IPS-11a (cell line): ENCODE measurements at regions not wholly inside any gene's neighbourhood (a gene's known extent, or its start where the extent isn't known, plus 50 kb on each side); places are given as distances from the start of the nearest gene placed in this dataset.

Experiments used
- H3K4me3 ChIP-seq: one replicate; pipeline ENCODE4 v1.5.1; 2013; ENCODE audit warnings: low read depth, low read length, control low read depth

DNA sequence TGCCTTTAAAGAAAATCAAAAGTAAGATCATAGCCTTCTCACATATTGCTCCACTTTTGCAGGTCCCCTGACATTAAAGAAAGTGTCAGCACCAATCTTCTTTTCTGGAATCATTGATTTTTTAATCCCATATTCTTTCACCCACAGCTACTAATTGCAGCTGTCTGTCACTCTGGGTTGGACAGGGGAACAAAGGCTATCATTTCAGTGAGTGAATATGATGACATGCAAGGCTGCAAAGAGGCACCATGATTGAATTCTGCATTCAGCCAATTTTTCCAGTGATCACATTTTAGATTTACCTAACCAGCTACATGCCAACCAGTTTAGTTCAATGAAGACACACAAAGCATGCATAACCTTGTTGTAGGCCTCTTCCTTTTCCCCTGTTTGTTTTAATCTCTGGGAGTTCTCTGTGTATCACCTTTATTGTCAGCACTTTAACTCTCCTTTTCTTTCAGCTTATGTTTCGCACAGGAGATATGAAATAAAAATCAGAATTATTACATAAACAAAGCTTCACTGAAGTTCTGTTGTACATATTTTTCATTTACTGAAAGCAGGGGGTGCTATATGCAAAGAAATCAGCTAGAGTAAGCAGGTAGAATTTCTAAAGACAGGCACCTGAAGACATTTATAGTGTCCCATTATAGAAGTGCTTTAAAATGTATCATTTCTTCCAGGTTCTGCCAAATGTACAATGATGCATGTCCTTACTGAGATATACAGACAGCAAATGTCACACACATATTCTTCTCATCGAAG is 584.8 kb downstream of the PLA2G4A start:
- no peak overlapping the region for H3K4me3 ChIP-seq

DNA sequence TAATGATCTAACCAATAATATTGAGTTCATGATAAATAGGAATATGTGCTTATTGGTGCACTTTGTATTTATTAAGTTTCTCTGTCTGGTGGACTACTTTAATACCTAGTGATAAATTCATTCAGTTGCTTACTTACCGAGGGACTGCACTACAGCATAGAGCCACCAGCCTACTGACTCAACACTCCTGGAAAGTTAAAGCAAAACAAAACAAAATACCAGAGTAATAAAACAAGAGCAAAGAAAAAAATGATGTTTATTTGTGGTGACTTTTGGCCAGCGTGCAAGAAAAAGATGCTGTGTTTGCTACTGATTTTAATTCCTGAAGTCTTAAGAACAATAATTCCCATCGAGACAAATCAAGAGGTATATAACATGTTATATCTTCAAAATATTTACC is 586.3 kb downstream of the PLA2G4A start:
- no peak overlapping the region for H3K4me3 ChIP-seq

DNA sequence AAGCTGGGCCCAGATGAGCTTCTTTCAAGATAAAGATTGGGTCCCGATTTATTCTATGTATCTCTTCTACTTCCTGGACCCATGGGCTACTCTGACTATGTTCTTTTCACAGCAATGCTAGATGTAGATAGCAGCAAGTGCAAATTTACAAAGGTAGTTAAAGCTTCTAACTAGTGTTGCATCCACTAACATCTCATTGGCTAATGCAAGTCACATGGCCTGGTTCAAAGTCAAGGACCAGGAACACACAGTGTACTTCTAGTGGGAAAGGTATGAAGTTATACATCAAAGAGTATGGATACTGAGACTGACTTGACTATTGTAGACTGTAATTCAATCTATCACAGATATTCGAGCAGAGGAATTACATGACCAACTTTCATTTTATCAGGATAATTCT is 588.8 kb downstream of the PLA2G4A start:
- no peak overlapping the region for H3K4me3 ChIP-seq

DNA sequence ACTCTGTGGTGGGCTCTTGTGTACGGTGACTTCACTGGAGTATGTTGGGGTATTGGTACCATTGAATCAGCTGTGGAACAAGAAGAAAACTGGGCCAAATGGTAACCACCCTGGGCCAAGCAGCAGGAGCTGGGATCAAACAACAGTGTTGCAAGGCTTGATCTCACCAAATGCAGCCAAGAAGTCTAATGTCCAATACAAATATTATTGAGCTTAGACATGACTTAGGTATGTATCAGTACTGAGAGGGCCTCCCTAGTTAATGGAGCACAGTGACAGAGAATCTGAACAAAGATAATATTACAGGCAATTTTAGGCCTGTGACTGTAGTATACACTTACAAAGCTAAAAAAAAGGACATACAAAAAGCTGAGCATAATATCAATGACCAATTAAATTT is 604.8 kb downstream of the PLA2G4A start:
- no peak overlapping the region for H3K4me3 ChIP-seq

DNA sequence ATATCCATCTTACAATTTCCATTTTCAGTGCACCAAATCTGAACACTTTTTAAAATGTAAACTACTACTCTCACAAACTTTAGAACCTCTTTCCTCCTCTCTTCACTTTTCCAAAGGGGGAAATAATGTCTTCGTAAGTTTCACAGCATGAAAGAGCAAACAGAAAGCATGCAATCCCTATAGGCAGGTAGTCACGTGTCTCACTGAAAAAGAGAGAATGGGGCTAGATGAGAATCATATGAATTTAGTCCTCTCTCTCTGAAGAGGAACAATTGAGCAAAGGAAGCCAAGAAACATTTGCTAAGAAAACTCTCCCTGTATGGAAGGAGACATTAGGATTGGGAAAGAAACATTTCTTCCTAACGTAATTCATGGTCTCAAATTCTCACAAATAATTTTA is 613.9 kb downstream of the PLA2G4A start:
- no peak overlapping the region for H3K4me3 ChIP-seq

DNA sequence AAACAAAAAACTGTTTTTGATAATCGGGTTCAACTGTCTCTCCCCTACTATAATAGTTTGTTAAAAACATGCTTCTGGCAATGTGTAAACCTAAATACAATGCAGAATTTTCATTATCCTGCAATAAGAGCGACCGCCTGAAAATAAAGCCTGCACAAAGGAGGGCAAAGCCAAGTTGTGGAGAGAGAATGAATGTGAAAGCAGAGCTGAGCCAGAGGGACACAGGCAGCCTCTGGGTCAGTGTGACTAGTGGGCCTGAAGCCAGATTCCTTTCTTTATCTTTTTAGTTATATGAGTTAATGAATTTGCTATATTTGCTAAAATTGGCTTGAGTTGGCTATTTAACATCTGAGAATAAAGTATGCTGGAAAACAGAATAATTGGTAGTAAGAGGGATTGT is 615.2 kb downstream of the PLA2G4A start:
- no peak overlapping the region for H3K4me3 ChIP-seq

DNA sequence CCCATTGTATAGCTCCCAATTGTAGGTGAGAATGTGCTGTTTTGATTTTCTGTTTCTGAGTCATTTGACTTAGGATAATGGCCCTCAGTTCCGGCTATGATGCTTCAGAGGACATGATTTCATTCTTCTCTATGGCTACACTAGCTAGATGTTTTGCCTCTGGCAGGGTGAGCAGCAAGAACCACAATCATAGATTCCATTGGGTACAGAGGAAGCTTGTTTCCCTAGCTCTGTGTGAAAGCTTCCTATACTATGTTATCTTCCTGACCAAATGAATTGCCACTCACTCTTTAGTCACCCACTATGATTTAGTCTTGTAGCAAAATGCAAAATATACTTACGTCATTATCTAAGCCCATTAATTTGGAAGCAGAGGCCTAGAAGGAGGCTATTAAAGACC is 616.3 kb downstream of the PLA2G4A start:
- no peak overlapping the region for H3K4me3 ChIP-seq

DNA sequence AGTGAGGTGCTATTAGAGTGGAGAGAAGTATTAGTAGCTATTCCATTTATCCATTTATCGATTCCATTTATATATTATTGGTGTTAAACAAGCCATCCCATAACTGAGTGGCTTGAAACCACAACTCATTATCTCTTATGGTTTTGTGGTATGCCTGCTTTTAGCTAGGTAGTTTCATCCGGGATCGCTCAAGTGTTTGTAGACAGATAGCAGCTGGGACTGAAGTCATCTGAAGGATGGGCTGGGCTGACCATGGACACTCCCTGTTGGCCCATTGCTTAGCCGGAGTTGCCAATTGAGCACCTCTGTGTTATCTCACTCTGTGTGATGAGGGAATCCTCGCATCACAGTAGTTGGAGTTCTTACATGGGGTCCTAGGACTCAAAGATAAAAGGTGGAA is 622.5 kb downstream of the PLA2G4A start:
- no peak overlapping the region for H3K4me3 ChIP-seq

DNA sequence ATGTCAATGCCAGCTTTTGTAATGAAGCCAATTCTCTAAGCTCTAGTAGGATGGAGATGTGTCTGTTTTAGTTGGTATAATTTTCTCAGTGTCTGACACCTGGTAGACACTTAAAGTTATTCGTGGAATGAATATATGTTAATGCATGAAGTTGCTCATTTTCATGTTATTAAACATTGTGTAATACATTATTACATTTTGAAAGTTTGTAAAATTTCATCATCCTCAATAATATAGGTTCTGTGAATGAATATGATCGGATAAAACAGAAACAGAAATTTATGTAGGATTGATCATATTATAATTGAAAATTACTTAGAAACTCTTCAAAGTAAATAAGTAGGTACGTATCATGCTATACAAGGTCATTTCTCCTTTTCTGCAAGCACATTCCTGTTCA is 625.3 kb downstream of the PLA2G4A start:
- no peak overlapping the region for H3K4me3 ChIP-seq

DNA sequence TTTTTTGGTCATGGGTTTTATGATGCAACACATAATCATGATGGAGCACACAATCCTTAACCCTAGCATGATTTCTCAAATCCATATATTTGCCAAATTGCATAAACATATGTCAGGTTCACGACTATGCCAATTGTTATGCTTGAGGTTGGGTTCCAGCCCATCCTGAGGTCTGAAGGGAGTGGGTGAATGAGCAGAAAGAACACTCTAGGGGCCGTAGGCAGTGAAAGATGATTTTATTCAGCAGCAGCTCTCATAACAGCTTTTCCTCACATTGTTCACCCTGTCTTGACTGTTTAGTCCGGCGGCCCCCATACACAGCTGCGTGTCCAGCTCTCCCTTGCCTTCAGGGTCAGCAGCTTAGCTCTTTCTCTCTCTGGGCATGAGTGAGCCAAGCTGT is 627.7 kb downstream of the PLA2G4A start:
- no peak overlapping the region for H3K4me3 ChIP-seq

DNA sequence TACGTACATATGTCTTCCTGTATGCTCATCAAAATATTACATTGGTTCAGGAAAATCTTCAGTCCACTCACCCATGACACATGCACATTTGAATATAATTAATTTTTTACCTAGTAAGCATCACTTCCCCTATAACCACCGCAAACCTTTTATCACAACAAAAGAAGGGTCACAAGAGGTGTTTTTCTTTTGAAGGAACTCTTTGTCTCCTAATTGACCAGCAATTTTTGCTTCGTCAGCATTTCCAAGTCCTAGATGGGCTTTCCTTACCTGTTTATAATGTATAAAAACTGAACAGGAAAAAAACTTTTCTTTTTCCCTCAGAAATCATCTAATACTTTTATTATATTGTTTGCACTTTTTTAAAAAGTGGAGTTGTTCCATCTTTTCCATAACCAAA is 631.3 kb downstream of the PLA2G4A start:
- no peak overlapping the region for H3K4me3 ChIP-seq

DNA sequence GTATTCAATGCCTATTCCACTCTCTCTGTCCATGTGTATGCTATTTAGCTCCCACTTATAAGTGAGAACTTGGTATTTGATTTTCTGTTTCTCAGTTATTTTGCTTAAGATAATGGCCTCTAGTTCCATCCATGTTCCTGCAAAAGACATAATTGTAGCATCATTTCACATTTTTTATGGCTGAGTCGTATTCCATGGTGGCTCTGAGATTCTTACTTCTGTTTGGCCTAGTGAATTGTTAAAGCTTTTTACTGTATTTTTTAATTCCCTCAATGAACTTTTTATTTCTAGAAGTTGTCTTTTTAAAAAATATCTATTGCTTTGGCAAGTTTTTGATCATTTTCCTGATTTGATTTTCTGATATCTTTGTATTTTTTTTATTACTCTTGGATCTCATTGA is 635.6 kb downstream of the PLA2G4A start:
- no peak overlapping the region for H3K4me3 ChIP-seq

DNA sequence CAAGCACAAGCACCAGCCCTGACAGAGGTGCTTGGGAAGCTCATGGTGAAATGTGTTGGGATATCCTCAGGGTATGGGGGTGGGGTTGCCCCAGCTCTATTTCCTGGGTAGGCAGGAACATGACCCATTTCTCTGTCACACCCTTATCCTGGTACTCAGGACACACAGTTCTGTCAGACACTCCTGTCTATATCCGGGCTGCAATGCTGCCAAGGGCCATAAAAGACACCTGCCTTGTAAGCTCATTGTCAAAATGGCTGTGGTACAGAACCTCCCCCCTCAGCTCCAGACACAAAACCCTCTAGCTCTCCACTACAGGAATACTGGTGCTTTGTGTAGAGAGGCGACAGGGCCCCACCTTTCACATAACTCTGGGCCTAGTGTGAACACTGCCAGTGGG is 636.7 kb downstream of the PLA2G4A start:
- no peak overlapping the region for H3K4me3 ChIP-seq

DNA sequence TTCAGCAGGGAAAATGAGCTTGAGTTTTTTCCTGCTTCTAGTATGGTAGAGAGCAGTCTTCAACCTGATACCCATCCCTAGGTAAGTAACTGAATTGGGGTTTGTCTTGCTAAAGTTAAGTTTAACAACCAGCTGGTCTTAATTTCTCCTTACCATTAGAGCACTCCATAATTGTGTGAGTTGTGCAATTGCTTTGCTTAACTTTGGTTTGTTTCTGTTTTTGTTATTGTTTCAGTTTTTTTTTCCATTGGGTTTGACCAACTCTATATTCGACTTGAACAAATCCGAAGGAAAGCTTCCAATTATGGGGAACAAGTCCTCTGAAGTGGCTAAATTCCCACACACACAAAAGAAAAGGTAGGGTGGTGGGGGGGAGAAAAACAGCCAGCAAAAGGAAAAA is 641.1 kb downstream of the PLA2G4A start:
- no peak overlapping the region for H3K4me3 ChIP-seq

DNA sequence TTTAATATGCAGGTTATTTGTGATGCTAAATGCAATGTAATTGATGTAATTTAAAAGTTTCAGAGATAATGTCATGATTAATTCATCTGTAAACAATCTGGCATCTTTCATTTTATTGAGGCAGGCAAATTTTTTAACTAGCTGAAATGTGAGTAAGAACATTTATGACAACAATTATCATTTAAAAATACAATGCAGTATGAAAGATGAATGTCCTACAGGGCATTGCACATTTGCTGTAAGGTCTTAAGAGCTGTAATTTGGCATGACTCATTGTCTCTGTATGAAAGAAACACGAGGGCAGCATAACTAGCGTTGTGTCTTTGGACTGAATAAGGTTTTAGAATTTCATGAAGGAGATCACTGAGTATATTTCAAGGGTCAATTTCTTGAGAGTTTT is 642.8 kb downstream of the PLA2G4A start:
- no peak overlapping the region for H3K4me3 ChIP-seq

DNA sequence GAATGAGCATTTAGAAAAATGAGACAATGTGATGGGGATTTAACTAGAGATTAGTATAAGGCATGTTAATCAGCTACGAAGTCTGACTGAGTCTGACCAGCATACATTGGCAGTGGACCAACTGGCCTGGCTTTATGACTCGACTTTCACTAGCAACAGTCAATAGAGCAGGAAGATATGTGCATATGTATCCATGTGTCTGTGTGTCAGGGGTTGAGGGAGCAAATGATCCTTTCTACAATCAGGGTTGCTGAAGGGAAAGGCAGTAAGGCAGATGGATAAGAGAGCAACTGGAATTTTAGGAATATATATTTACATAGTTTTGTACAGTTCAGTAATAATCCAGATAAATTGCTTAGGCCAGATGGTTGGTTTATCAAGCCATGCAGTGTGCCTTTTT is 645.6 kb downstream of the PLA2G4A start:
- H3K4me3 ChIP-seq = no peak overlapping the region

DNA sequence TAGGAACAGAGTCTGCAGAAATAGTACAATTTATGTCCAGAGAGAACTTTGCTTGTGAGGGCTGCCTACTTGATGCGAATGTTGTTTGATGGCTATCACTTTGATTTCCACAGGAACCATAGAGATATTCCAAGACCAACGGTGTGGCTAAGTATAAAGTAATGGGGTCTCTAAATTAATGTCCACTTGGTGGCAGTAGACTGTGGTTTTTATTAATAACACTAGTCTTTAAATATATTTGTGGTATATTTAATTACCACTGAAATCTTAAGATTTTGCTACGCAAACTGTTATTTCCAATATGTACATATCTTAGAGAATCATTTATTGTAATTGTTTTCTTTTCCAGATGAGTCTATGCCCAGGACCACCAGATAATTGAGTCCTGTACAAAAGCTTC is 647.9 kb downstream of the PLA2G4A start:
- no peak overlapping the region for H3K4me3 ChIP-seq

DNA sequence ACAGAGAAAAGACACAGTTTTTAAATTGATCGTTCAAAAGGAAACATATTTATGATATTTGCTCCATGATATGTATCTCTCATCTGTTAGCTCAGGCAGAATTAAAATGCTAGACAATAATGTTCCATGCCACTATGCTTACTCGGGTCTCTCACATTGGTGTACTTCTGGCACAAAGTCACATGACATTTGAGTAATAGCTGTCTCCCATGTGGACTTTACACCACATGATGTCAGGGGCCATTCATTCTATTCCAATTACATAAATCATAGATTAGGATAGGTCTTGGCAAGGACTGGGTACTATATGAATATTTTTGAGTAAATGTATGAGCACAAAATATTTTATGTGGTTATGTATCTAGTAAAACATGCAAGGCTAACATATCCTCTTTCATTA is 648.4 kb downstream of the PLA2G4A start:
- H3K4me3 ChIP-seq = no peak overlapping the region

DNA sequence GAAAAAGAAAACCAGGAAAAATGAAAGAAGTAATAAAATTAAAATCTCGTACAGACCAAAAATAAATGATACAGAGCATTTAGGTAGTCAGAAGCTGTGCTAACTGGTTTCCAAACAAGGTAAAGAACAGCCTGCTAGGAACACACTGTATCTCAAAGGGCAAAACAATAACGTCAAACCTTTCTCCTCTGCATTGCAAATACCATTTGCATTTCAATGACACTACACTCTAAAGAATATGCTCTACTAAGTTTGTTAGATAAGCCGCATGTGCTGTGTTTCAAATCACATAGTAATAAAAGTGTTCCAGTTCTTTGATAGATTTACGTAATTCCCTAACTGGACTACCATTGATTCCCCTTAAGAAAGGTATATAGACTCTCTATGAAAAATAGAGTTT is 648.8 kb downstream of the PLA2G4A start:
- H3K4me3 ChIP-seq = no peak overlapping the region

DNA sequence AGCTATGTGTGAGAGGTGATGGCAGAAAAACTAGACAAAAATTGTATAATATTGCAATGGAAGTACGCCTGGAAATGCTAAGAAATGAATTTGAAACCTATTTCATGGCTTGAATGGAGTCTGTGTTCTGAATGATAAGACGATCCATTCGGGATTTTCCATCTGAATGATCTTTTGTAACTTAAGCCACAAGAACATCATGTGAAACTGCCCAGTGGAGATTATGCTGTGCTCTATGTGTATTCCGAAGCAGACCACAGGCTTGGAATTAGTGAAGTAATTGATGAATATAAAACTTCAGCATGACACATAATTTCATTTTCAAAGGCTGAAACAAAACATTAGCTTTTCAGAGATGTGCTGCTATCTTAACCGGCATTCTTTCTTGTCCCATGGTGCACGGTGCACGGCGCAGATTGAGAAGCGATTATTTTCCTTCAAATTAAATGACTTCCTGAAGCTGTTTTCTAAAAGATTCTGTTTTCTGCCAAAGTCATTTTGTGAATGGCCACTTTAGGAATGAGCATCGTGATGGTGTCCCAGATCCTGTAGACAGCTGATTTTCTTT is 652.9 kb downstream of the PLA2G4A start:
- no peak overlapping the region for H3K4me3 ChIP-seq

DNA sequence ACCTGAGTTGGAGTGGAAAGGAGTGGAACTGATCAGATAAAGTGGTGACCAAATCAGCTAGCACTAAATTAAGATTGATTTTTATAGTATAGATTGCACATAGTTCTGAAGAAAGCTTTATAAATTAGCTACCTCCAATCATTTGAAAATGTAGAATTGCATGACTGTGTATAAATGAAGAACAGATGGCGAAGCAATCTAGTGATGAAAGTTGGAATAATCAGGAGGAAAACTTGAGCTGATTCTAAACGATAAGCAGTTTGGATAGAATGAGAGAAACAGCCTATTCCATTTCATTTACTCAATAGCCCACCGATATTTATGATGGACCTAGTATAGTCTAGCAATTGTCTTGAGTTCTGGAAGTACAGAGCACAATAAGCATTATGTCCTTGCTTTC is 661.5 kb downstream of the PLA2G4A start:
- no peak overlapping the region for H3K4me3 ChIP-seq

DNA sequence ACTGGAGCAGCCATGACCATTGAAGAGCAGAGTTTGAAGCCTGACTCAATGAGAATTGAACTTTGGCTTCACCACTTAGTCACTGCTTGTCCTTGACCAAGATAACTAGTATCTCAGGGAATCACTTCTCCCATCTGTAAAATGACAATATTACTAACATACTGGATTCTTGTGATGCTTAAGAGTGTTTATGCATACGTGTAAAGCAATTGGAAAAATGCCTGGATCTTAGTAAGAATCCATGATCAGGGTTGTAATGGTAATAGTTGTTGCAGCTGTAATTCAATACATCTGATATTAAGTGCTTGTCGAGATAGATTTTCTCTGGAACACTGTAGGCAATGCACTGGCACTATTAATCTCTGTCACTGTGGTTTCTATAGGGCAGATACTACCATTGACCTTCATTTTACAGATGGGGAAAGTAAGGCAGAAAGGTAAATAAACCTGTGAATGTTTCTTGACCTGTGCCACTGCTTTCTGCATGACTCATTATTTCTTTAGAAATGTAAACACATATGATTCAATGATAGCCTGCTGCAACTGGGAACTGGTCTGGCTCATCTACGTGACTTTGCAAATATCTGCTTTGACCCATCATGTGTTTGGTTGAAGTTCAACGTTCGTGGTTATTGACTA is 662.5 kb downstream of the PLA2G4A start:
- no peak overlapping the region for H3K4me3 ChIP-seq

DNA sequence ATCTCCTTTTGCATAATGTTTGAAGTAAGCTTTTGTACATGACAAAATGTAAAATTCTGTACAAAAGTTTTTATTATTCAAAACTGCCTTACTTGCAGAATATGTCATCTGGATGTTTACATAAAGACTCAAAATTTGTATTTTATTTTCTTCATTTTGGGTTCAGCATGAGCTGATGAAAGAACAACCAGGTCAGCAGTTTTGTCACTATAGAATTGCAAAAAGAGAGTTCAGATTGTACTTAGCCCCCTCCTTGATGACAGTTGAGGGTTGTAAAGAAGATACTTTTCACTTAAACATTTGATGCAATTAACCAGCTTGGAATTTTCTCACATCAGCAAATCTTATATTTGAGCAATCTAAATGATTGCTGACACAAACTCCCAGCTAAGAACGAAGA is 669.3 kb downstream of the PLA2G4A start:
- no peak overlapping the region for H3K4me3 ChIP-seq
